WI38 (cell line): ENCODE measurements at regions not wholly inside any gene's neighbourhood (a gene's known extent, or its start where the extent isn't known, plus 50 kb on each side); places are given as distances from the start of the nearest gene placed in this dataset.

Experiments used
- H3K4me3 ChIP-seq: 2 replicates; pipeline ENCODE4 v1.5.1; 2011; ENCODE audit warnings: low read depth, mild to moderate bottlenecking, control low read depth, low read length
- CTCF ChIP-seq: IDR thresholded peaks from 2 replicates; pipeline ENCODE4 v1.5.1; 2012; ENCODE audit warnings: low read depth, mild to moderate bottlenecking, control low read depth, low read length

- TF ChIP-seq CTCF: no peak
- H3K4me3 ChIP-seq: no peak overlapping the region
Measured at GRCh38 chr13:107210723-107211030, 642.7 kb upstream of the ARGLU1 start.

- no peak overlapping the region for H3K4me3 ChIP-seq
- TF ChIP-seq CTCF: no peak
Measured at GRCh38 chr13:107209824-107210722, 642.1 kb upstream of the ARGLU1 start.

- TF ChIP-seq CTCF: no peak
- H3K4me3 ChIP-seq: no peak overlapping the region
Measured at GRCh38 chr13:107208889-107209288, 641.0 kb upstream of the ARGLU1 start.

- H3K4me3 ChIP-seq: no peak overlapping the region
- peak; percentile 97 for TF ChIP-seq CTCF
Measured at GRCh38 chr13:107205318-107206104, 637.6 kb upstream of the ARGLU1 start.

- no peak for TF ChIP-seq CTCF
- no peak overlapping the region for H3K4me3 ChIP-seq
Measured at GRCh38 chr13:107203146-107203847, 635.4 kb upstream of the ARGLU1 start.

GRCh38 chr13:107202371-107203023 is 634.6 kb upstream of the ARGLU1 start:
- no peak for TF ChIP-seq CTCF
- no peak overlapping the region for H3K4me3 ChIP-seq
